AG04449 (cell line): ENCODE measurements at regions not wholly inside any gene's neighbourhood (a gene's known extent, or its start where the extent isn't known, plus 50 kb on each side); places are given as distances from the start of the nearest gene placed in this dataset.

Source experiments
- CTCF ChIA-PET: fragments of 350-600 bp; formaldehyde crosslinking; extraction: SDS; loops from one replicate; lab custom pipeline; 2021; ENCODE audit warnings: antibody characterized with exemption; lab: Yijun Ruan, JAX
- POLR2A ChIA-PET: fragments of 400-600, 350-600 bp; formaldehyde crosslinking; extraction: SDS; loops from one replicate; lab custom pipeline; 2020; ENCODE audit warnings: antibody characterized with exemption, inconsistent platforms; lab: Yijun Ruan, JAX
- DNase-seq: peaks from one replicate; pipeline ENCODE4 v3.0.0-alpha.2; 2010; ENCODE audit warnings: low read depth, low spot score
- H3K4me3 ChIP-seq: 2 replicates; pipeline ENCODE4 v1.5.1; 2011; ENCODE audit warnings: low read depth, mild to moderate bottlenecking, control low read depth, low read length
- TF ChIP-seq, protein P1 (sequence below): IDR thresholded peaks from one replicate; pipeline ENCODE4 v1.5.1; 2011; ENCODE audit warnings: mild to moderate bottlenecking, moderate library complexity, low read length, control low read depth, inconsistent platforms; ENCODE audit not compliant: insufficient read depth; ENCODE audit errors: missing control alignments

GRCh38 chr13:105740739-105741138 lies 794.7 kb downstream of the EFNB2 start:
- no peak overlapping the region for H3K4me3 ChIP-seq
- TF ChIP-seq, protein P1, sequence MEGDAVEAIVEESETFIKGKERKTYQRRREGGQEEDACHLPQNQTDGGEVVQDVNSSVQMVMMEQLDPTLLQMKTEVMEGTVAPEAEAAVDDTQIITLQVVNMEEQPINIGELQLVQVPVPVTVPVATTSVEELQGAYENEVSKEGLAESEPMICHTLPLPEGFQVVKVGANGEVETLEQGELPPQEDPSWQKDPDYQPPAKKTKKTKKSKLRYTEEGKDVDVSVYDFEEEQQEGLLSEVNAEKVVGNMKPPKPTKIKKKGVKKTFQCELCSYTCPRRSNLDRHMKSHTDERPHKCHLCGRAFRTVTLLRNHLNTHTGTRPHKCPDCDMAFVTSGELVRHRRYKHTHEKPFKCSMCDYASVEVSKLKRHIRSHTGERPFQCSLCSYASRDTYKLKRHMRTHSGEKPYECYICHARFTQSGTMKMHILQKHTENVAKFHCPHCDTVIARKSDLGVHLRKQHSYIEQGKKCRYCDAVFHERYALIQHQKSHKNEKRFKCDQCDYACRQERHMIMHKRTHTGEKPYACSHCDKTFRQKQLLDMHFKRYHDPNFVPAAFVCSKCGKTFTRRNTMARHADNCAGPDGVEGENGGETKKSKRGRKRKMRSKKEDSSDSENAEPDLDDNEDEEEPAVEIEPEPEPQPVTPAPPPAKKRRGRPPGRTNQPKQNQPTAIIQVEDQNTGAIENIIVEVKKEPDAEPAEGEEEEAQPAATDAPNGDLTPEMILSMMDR: no peak
- ChIA-PET POLR2A (no interaction called here), CTCF (no interaction called here)
- DNase-seq: no peak

DNA sequence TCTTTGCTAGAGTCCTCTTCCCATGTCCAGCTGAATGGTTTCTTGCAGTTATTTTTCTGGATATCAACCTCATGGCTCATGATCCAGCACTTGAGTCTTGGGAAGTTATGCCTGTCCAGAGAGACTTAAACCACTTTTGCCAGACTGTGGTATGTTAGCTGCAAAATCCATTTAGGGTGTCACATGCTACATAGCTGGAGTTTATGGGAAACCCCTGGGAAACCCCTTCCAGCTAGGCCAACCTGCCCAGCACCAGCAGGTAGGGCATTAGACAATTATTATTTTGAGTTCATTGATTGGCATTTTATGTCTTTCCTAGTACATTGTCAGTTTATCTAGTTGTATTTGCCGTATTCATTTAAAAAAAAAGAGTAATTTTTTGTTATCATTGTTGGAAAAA lies 797.8 kb downstream of the EFNB2 start:
- ChIA-PET CTCF (no interaction called here), POLR2A (no interaction called here)
- H3K4me3 ChIP-seq: no peak overlapping the region
- no peak for DNase-seq
- TF ChIP-seq, protein P1: no peak

DNA sequence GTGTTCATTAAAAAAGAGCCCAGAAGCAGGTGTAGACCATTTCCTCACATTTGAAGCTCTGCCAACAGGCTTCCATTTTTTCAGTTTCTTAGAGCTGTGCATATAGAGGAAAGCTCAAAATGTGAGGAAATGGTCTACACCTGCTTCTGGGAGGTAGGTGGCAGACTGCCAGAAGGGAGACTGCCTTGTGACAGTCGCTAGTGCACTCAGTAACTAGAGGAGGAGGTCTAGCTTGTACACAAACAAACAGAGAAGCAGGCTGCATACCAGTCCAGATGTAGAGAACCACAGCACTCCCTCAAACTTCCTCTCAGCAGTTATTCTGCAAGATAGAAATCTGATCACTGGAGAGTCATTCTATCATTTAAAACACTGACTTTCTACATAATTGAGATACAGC lies 800.2 kb downstream of the EFNB2 start:
- H3K4me3 ChIP-seq: no peak overlapping the region
- TF ChIP-seq, protein P1: no peak
- DNase-seq: no peak
- POLR2A ChIA-PET: no interaction called here
- CTCF ChIA-PET: interaction anchor here (1.0 kb wide), 1 partner anchor 22 kb away, joined by 3 read pairs; no protein-coding TSS in a partner anchor

DNA sequence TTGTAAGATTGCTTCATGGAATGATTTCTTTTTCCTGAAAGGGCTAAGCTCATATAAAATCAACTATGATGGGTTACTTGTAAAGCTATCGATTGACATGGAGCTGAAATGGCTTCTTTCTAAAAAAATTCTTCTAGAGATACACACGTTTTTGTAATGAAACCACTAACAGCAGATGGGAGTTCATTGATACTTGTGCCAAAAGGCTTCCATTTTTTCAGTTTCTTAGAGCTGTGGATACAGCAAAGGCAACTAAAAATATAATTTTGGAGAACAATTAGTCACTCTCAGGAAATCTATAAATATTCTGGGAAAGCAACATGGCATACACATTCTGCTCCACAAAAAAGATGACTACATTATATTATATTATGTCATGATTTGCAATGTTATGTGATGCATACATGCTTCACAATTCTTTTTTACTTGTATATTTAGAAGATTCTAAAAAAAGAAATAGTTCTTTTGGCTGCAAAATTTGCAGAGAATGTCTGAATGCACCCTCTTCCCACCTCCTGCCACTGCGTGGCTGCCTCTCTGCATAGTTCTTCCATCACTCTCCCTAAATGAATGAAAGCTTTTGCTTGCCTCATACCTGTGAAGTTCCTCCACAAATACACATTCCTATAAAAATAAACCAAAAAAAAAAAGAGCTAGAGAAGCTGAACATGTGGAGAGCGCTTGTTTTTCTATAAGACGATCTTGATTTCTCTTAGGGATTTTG lies 802.5 kb downstream of the EFNB2 start:
- no peak overlapping the region for H3K4me3 ChIP-seq
- DNase-seq: no peak
- TF ChIP-seq, protein P1: no peak
- ChIA-PET CTCF (no interaction called here), POLR2A (no interaction called here)

- no peak for DNase-seq
- ChIA-PET POLR2A (no interaction called here), CTCF (no interaction called here)
- H3K4me3 ChIP-seq: no peak overlapping the region
- TF ChIP-seq, protein P1: no peak
Measured at GRCh38 chr13:105725887-105726286, 809.6 kb downstream of the EFNB2 start.

DNA sequence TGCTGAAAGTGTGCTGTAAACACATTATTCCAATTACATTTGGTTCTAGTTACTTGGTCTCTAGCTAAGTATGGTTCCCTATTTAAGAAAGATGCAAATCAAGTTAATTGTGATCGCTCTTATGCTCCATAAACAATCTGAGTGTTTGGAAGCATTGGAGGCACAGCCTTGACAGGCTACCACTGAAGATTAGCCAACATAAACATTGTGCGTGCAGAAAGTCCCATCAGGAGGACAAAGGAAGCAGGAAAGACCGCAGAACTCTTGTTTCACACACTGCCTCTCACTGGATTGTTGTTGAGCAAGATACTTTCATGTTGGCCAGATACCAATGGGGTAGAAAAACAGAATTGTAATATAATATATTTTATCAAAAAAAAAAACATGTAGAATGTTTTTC lies 814.4 kb downstream of the EFNB2 start:
- CTCF ChIA-PET: no interaction called here
- POLR2A ChIA-PET: no interaction called here
- DNase-seq: no peak
- TF ChIP-seq, protein P1: no peak
- no peak overlapping the region for H3K4me3 ChIP-seq
